GM23248 (cell line): ENCODE measurements at regions not wholly inside any gene's neighbourhood (a gene's known extent, or its start where the extent isn't known, plus 50 kb on each side); places are given as distances from the start of the nearest gene placed in this dataset.

Experiments used
- EZH2 ChIP-seq: fragments of 200-600 bp; sonication (generic); IDR thresholded peaks from 2 replicates; pipeline ENCODE4 v1.6.1; 2018; ENCODE audit warnings: antibody characterized with exemption, mild to moderate bottlenecking; ENCODE audit not compliant: insufficient read depth, poor library complexity, severe bottlenecking
- EZH2phosphoT487 ChIP-seq: fragments of 200-600 bp; sonication (generic); IDR thresholded peaks from 2 replicates; pipeline ENCODE4 v1.6.1; 2018; ENCODE audit warnings: antibody characterized with exemption, moderate library complexity, mild to moderate bottlenecking, low read depth; ENCODE audit not compliant: insufficient read depth

GRCh38 chr3:159626598-159626997 is 362.0 kb upstream of the IL12A start:
- no peak for TF ChIP-seq EZH2phosphoT487
- no peak for TF ChIP-seq EZH2
